GM12878 (cell line): ENCODE measurements at regions not wholly inside any gene's neighbourhood (a gene's known extent, or its start where the extent isn't known, plus 50 kb on each side); places are given as distances from the start of the nearest gene placed in this dataset.

Experiments
- ZNF274 ChIP-seq: IDR thresholded peaks from one replicate; pipeline ENCODE4 v1.8.0; 2011; ENCODE audit not compliant: insufficient read length, insufficient read depth
- TF ChIP-seq, protein P1 (sequence below), 3 experiments: IDR thresholded peaks in 2 of 3; conservative IDR thresholded peaks in 1 of 3; 2 replicates each; pipeline ENCODE4 v1.5.1; 2011; ENCODE audit warnings: low read depth in 3 of 3, low read length in 3 of 3, mild to moderate bottlenecking in 3 of 3, control low read depth in 2 of 3, moderate library complexity in 2 of 3, inconsistent platforms in 1 of 3, mixed read lengths in 1 of 3; ENCODE audit not compliant: control insufficient read depth in 2 of 3, insufficient read depth in 1 of 3; ENCODE audit errors: extremely low read depth in 1 of 3
- TF ChIP-seq, protein P2 (sequence below): IDR thresholded peaks from 2 replicates; pipeline ENCODE4 v1.6.1; 2011; ENCODE audit warnings: low read depth, mild to moderate bottlenecking, low read length, moderate library complexity, borderline replicate concordance; ENCODE audit errors: extremely low read depth

DNA sequence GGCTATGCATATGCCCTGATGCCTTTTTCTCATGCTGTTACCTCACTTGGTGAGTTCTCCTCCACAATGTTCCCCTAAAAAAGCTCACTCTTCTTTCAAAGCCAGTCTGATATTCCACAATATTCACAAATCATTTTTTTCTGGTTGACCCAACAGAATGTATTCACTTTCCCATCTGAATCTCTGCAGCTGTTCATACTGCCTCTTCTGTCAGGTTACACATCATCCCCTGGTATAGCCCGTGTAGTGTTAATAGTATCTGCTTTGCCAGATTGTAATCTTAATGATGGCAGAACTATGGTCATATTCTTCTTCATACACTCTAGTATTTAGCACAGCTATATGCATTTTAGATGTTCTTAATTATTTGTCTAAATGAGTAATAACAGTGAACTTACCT lies 544.3 kb downstream of the EFNB2 start:
- TF ChIP-seq, protein P1, sequence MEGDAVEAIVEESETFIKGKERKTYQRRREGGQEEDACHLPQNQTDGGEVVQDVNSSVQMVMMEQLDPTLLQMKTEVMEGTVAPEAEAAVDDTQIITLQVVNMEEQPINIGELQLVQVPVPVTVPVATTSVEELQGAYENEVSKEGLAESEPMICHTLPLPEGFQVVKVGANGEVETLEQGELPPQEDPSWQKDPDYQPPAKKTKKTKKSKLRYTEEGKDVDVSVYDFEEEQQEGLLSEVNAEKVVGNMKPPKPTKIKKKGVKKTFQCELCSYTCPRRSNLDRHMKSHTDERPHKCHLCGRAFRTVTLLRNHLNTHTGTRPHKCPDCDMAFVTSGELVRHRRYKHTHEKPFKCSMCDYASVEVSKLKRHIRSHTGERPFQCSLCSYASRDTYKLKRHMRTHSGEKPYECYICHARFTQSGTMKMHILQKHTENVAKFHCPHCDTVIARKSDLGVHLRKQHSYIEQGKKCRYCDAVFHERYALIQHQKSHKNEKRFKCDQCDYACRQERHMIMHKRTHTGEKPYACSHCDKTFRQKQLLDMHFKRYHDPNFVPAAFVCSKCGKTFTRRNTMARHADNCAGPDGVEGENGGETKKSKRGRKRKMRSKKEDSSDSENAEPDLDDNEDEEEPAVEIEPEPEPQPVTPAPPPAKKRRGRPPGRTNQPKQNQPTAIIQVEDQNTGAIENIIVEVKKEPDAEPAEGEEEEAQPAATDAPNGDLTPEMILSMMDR (IDR thresholded peaks at IDR 0.05 in 2 of 3, conservative IDR thresholded peaks at IDR 0.05 in 1 of 3; ENCODE audit: control insufficient read depth in 2 of 3, extremely low read depth in 1 of 3, insufficient read depth in 1 of 3, low read depth in 3 of 3, low read length in 3 of 3): no peak
- no peak for TF ChIP-seq ZNF274
- TF ChIP-seq, protein P2, sequence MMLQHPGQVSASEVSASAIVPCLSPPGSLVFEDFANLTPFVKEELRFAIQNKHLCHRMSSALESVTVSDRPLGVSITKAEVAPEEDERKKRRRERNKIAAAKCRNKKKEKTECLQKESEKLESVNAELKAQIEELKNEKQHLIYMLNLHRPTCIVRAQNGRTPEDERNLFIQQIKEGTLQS: no peak
